ENCODE measurements at regions not wholly inside any gene's neighbourhood (a gene's known extent, or its start where the extent isn't known, plus 50 kb on each side); places are given as distances from the start of the nearest gene placed in this dataset.
A peak's percentile ranks its signal among the peaks of the same experiment; 100 is the strongest.
"Not testable (repeated sequence)": the region's sequence is repeated elsewhere in the genome, so short reads cannot be mapped to it uniquely, and the experiment has no call there.

- Mint-ChIP-seq H3K4me1 (ENCODE audit: low read depth) (no peaks in the 10 kb centered on the region), H3K9me3 (peaks cover 13% of the 10 kb centered on the region), H3K27me3 (no peaks in the 10 kb centered on the region), H3K27ac (no peak overlapping the region), H3K36me3 (ENCODE audit: low read depth) (no peaks in the 10 kb centered on the region), H3K4me3 (no peak overlapping the region)
- intact Hi-C loops (cut with micrococcal nuclease), result no loop called here
Observed at GRCh38 chr5:124176692-124177091, 569.7 kb downstream of the ZNF608 start.

- peaks cover 25% of the 10 kb centered on the region for H3K9me3 Mint-ChIP-seq
- no peak overlapping the region for H3K27ac Mint-ChIP-seq
- H3K4me1 Mint-ChIP-seq (ENCODE audit: low read depth), result no peaks in the 10 kb centered on the region
- intact Hi-C loops (cut with micrococcal nuclease), result no loop called here
- no peaks in the 10 kb centered on the region for H3K27me3 Mint-ChIP-seq
- no peak overlapping the region for H3K4me3 Mint-ChIP-seq
- H3K36me3 Mint-ChIP-seq (ENCODE audit: low read depth), result no peaks in the 10 kb centered on the region
Observed at GRCh38 chr5:124173386-124173785, 573.1 kb downstream of the ZNF608 start.

- Mint-ChIP-seq H3K27me3 (no peaks in the 10 kb centered on the region), H3K4me1 (ENCODE audit: low read depth) (no peaks in the 10 kb centered on the region), H3K27ac (no peak overlapping the region), H3K9me3 (peaks cover 28% of the 10 kb centered on the region), H3K4me3 (no peak overlapping the region), H3K36me3 (ENCODE audit: low read depth) (no peaks in the 10 kb centered on the region)
- intact Hi-C loops (cut with micrococcal nuclease), result no loop called here
Observed at GRCh38 chr5:124172389-124173003, 573.9 kb downstream of the ZNF608 start.

GRCh38 chr5:124168093-124168492, 578.3 kb downstream of the ZNF608 start:
- H3K9me3 Mint-ChIP-seq, result peaks cover 26% of the 10 kb centered on the region
- H3K4me1 Mint-ChIP-seq (ENCODE audit: low read depth); H3K27ac Mint-ChIP-seq; H3K27me3 Mint-ChIP-seq; intact Hi-C loops (cut with micrococcal nuclease); H3K36me3 Mint-ChIP-seq (ENCODE audit: low read depth); H3K4me3 Mint-ChIP-seq: not testable (repeated sequence)

- Mint-ChIP-seq H3K9me3 (no peaks in the 10 kb centered on the region), H3K27ac (peak overlapping the region; percentile 13), H3K4me3 (peak overlapping the region; percentile 62), H3K4me1 (ENCODE audit: low read depth) (peaks cover 8% of the 10 kb centered on the region), H3K36me3 (ENCODE audit: low read depth) (no peaks in the 10 kb centered on the region), H3K27me3 (no peaks in the 10 kb centered on the region)
- intact Hi-C loops (cut with micrococcal nuclease), result no loop called here
Observed at GRCh38 chr5:124162767-124163532, 583.5 kb downstream of the ZNF608 start.

- Mint-ChIP-seq H3K4me1 (ENCODE audit: low read depth) (peaks cover 13% of the 10 kb centered on the region), H3K27me3 (no peaks in the 10 kb centered on the region), H3K9me3 (no peaks in the 10 kb centered on the region), H3K36me3 (ENCODE audit: low read depth) (no peaks in the 10 kb centered on the region), H3K27ac (no peak overlapping the region), H3K4me3 (no peak overlapping the region)
- intact Hi-C loops (cut with micrococcal nuclease), result no loop called here
Observed at GRCh38 chr5:124161266-124161665, 585.2 kb downstream of the ZNF608 start.

GRCh38 chr5:124160265-124160664, 586.2 kb downstream of the ZNF608 start:
- Mint-ChIP-seq H3K4me3 (no peak overlapping the region), H3K27me3 (no peaks in the 10 kb centered on the region), H3K9me3 (peaks cover 8% of the 10 kb centered on the region), H3K36me3 (ENCODE audit: low read depth) (no peaks in the 10 kb centered on the region), H3K27ac (no peak overlapping the region), H3K4me1 (ENCODE audit: low read depth) (peaks cover 13% of the 10 kb centered on the region)
- intact Hi-C loops (cut with micrococcal nuclease), result no loop called here

GRCh38 chr5:124157320-124157719, 589.1 kb downstream of the ZNF608 start:
- H3K9me3 Mint-ChIP-seq, result peaks cover 25% of the 10 kb centered on the region
- no peak overlapping the region for H3K27ac Mint-ChIP-seq
- intact Hi-C loops (cut with micrococcal nuclease), result no loop called here
- no peaks in the 10 kb centered on the region for H3K27me3 Mint-ChIP-seq
- no peaks in the 10 kb centered on the region for H3K36me3 Mint-ChIP-seq (ENCODE audit: low read depth)
- H3K4me3 Mint-ChIP-seq, result peak overlapping the region; percentile 63
- peaks cover 5% of the 10 kb centered on the region for H3K4me1 Mint-ChIP-seq (ENCODE audit: low read depth)

GRCh38 chr5:124156415-124156996, 589.9 kb downstream of the ZNF608 start:
- Mint-ChIP-seq H3K9me3 (peaks cover 28% of the 10 kb centered on the region), H3K36me3 (ENCODE audit: low read depth) (no peaks in the 10 kb centered on the region), H3K27me3 (no peaks in the 10 kb centered on the region), H3K4me1 (ENCODE audit: low read depth) (peaks cover 5% of the 10 kb centered on the region), H3K27ac (no peak overlapping the region), H3K4me3 (no peak overlapping the region)
- intact Hi-C loops (cut with micrococcal nuclease), result no loop called here

GRCh38 chr5:124154714-124155113, 591.7 kb downstream of the ZNF608 start:
- Mint-ChIP-seq H3K27me3 (no peaks in the 10 kb centered on the region), H3K27ac (no peak overlapping the region), H3K36me3 (ENCODE audit: low read depth) (no peaks in the 10 kb centered on the region), H3K4me3 (no peak overlapping the region), H3K9me3 (peaks cover 42% of the 10 kb centered on the region), H3K4me1 (ENCODE audit: low read depth) (peaks cover 5% of the 10 kb centered on the region)
- intact Hi-C loops (cut with micrococcal nuclease), result no loop called here

GRCh38 chr5:124153588-124153987, 592.9 kb downstream of the ZNF608 start:
- no peak overlapping the region for H3K27ac Mint-ChIP-seq
- H3K4me1 Mint-ChIP-seq (ENCODE audit: low read depth), result peaks cover 5% of the 10 kb centered on the region
- no peak overlapping the region for H3K4me3 Mint-ChIP-seq
- intact Hi-C loops (cut with micrococcal nuclease), result no loop called here
- H3K27me3 Mint-ChIP-seq, result no peaks in the 10 kb centered on the region
- H3K36me3 Mint-ChIP-seq (ENCODE audit: low read depth), result no peaks in the 10 kb centered on the region
- peaks cover 52% of the 10 kb centered on the region for H3K9me3 Mint-ChIP-seq

- intact Hi-C loops (cut with micrococcal nuclease), result no loop called here
- Mint-ChIP-seq H3K27ac (no peak overlapping the region), H3K36me3 (ENCODE audit: low read depth) (no peaks in the 10 kb centered on the region), H3K4me3 (no peak overlapping the region), H3K4me1 (ENCODE audit: low read depth) (no peaks in the 10 kb centered on the region), H3K27me3 (no peaks in the 10 kb centered on the region), H3K9me3 (peaks cover 42% of the 10 kb centered on the region)
Observed at GRCh38 chr5:124148574-124148973, 597.9 kb downstream of the ZNF608 start.

GRCh38 chr5:124140060-124140459, 606.4 kb downstream of the ZNF608 start:
- Mint-ChIP-seq H3K27ac (no peak overlapping the region), H3K9me3 (peaks cover 34% of the 10 kb centered on the region), H3K27me3 (no peaks in the 10 kb centered on the region), H3K36me3 (ENCODE audit: low read depth) (no peaks in the 10 kb centered on the region), H3K4me3 (no peak overlapping the region), H3K4me1 (ENCODE audit: low read depth) (no peaks in the 10 kb centered on the region)
- intact Hi-C loops (cut with micrococcal nuclease), result no loop called here

GRCh38 chr5:124139477-124139876, 607.0 kb downstream of the ZNF608 start:
- H3K36me3 Mint-ChIP-seq (ENCODE audit: low read depth), result no peaks in the 10 kb centered on the region
- no peaks in the 10 kb centered on the region for H3K27me3 Mint-ChIP-seq
- intact Hi-C loops (cut with micrococcal nuclease), result no loop called here
- H3K9me3 Mint-ChIP-seq, result peaks cover 34% of the 10 kb centered on the region
- no peaks in the 10 kb centered on the region for H3K4me1 Mint-ChIP-seq (ENCODE audit: low read depth)
- no peak overlapping the region for H3K4me3 Mint-ChIP-seq
- no peak overlapping the region for H3K27ac Mint-ChIP-seq
